Testis (tissue), 2 donors: ENCODE measurements at regions not wholly inside any gene's neighbourhood (a gene's known extent, or its start where the extent isn't known, plus 50 kb on each side); places are given as distances from the start of the nearest gene placed in this dataset.

Source experiments
- DNase-seq: peaks from one replicate; pipeline ENCODE4 v3.0.0-alpha.2; 2019
- H3K27ac ChIP-seq, 2 donors: fragments of 200-600 bp; sonication (generic); one replicate each; pipeline ENCODE4 v1.5.1; 2019
- H3K27me3 ChIP-seq: fragments of 200-600 bp; sonication (generic); one replicate; pipeline ENCODE4 v1.5.1; 2019
- H3K36me3 ChIP-seq: fragments of 200-600 bp; sonication (generic); one replicate; pipeline ENCODE4 v1.5.1; 2017; ENCODE audit warnings: low read depth; ENCODE audit errors: missing control alignments
- H3K4me1 ChIP-seq: fragments of 200-600 bp; sonication (generic); one replicate; pipeline ENCODE4 v1.5.1; 2019
- H3K4me3 ChIP-seq, 2 donors: fragments of 200-600 bp; sonication (generic); one replicate each; pipeline ENCODE4 v1.5.1; 2017 to 2019
- H3K9me3 ChIP-seq: fragments of 200-600 bp; sonication (generic); one replicate; pipeline ENCODE4 v1.5.1; 2017
- CTCF ChIP-seq, 3 experiments: fragments of 450-650 bp in 2 of 3; fragments of 200-600 bp in 1 of 3; sonication (generic) in 1 of 3; IDR thresholded peaks; one replicate each; pipeline ENCODE4 v1.5.1; 2016 to 2019; ENCODE audit warnings: antibody characterized with exemption in 3 of 3, mild to moderate bottlenecking in 2 of 3, moderate library complexity in 1 of 3
- POLR2A ChIP-seq: fragments of 450-650 bp; IDR thresholded peaks from one replicate; pipeline ENCODE4 v1.6.1; 2017; ENCODE audit warnings: antibody characterized with exemption, mild to moderate bottlenecking, moderate library complexity
- WGBS, 2 donors: methylation state at CpG; one replicate each; pipeline ENCODE4 v1.1.5; 2018; 5-methylcytosine and 5-hydroxymethylcytosine counted together
- intact Hi-C: fragments of 100-400 bp; cut with DNase I; formaldehyde crosslinking; loops from one replicate; pipeline ENCODE4 v1.15.1; 2023; ENCODE audit warnings: low total_unique reads

GRCh38 chrX:146173742-146174141 is 356.1 kb downstream of the SLITRK2 start:
- H3K36me3 ChIP-seq: no peaks in the 10 kb centered on the region
- intact Hi-C loops: no loop called here
- peak; percentile 13 for DNase-seq
- TF ChIP-seq CTCF (IDR thresholded peaks at IDR 0.05) (no peak), POLR2A (no peak)
- H3K27ac ChIP-seq: no peak overlapping the region
- no peaks in the 10 kb centered on the region for H3K4me1 ChIP-seq
- H3K4me3 ChIP-seq: no peak overlapping the region
- 49 to 50% methylated on average over 4 of the region's 4 CpGs for WGBS, 2 donors
- no peaks in the 10 kb centered on the region for H3K27me3 ChIP-seq
- no peaks in the 10 kb centered on the region for H3K9me3 ChIP-seq

GRCh38 chrX:146181858-146182257 is 364.2 kb downstream of the SLITRK2 start:
- TF ChIP-seq POLR2A (no peak), CTCF (IDR thresholded peaks at IDR 0.05) (no peak)
- H3K9me3 ChIP-seq: no peaks in the 10 kb centered on the region
- H3K27ac ChIP-seq: no peak overlapping the region
- no peak overlapping the region for H3K4me3 ChIP-seq
- H3K27me3 ChIP-seq: no peaks in the 10 kb centered on the region
- H3K4me1 ChIP-seq: no peaks in the 10 kb centered on the region
- intact Hi-C loops: no loop called here
- no peak for DNase-seq
- no peaks in the 10 kb centered on the region for H3K36me3 ChIP-seq
- 94 to 99% methylated on average over 4 of the region's 4 CpGs for WGBS, 2 donors

GRCh38 chrX:146186540-146186939 is 368.9 kb downstream of the SLITRK2 start:
- WGBS, 2 donors: 86 to 89% methylated on average over 5 of the region's 5 CpGs
- DNase-seq: no peak

GRCh38 chrX:146189371-146189770 is 371.7 kb downstream of the SLITRK2 start:
- H3K4me3 ChIP-seq: no peak overlapping the region
- 45 to 51% methylated on average over 3 of the region's 3 CpGs for WGBS, 2 donors
- no peak overlapping the region for H3K27ac ChIP-seq
- no peaks in the 10 kb centered on the region for H3K4me1 ChIP-seq
- H3K36me3 ChIP-seq: no peaks in the 10 kb centered on the region
- TF ChIP-seq POLR2A (no peak), CTCF (IDR thresholded peaks at IDR 0.05) (no peak)
- no peaks in the 10 kb centered on the region for H3K9me3 ChIP-seq
- intact Hi-C loops: no loop called here
- no peak for DNase-seq
- H3K27me3 ChIP-seq: no peaks in the 10 kb centered on the region

More at GRCh38 chrX:146186540-146186939, 368.9 kb downstream of the SLITRK2 start:
- no peak for TF ChIP-seq POLR2A
- TF ChIP-seq CTCF (IDR thresholded peaks at IDR 0.05): no peak
- Histone ChIP-seq H3K27me3 (no peaks in the 10 kb centered on the region), H3K4me3 (no peak overlapping the region), H3K4me1 (no peaks in the 10 kb centered on the region), H3K9me3 (no peaks in the 10 kb centered on the region), H3K27ac (no peak overlapping the region), H3K36me3 (no peaks in the 10 kb centered on the region)
- intact Hi-C loops: no loop called here

GRCh38 chrX:146208821-146209220 is 391.2 kb downstream of the SLITRK2 start:
- H3K27me3 ChIP-seq: no peaks in the 10 kb centered on the region
- no peak for DNase-seq
- TF ChIP-seq CTCF (IDR thresholded peaks at IDR 0.05) (no peak), POLR2A (no peak)

More at GRCh38 chrX:146208821-146209220, 391.2 kb downstream of the SLITRK2 start:
- Histone ChIP-seq H3K27ac (no peak overlapping the region), H3K36me3 (no peaks in the 10 kb centered on the region), H3K4me1 (no peaks in the 10 kb centered on the region), H3K9me3 (no peaks in the 10 kb centered on the region), H3K4me3 (no peak overlapping the region)
- WGBS, 2 donors: 56 to 78% methylated on average over 4 of the region's 4 CpGs
- intact Hi-C loops: no loop called here
